ENCODE measurements at regions not wholly inside any gene's neighbourhood (a gene's known extent, or its start where the extent isn't known, plus 50 kb on each side); places are given as distances from the start of the nearest gene placed in this dataset.

- FAIRE-seq (no peak), DNase-seq (ENCODE audit: low read depth, low spot score) (no peak)
- Histone ChIP-seq H3K9me3 (replicated peaks; ENCODE audit: control insufficient read depth, insufficient read depth, low read length) (no peaks in the 10 kb centered on the region), H3K9ac (replicated peaks; ENCODE audit: extremely low read depth, insufficient read depth, low read length) (no peak overlapping the region), H3K4me2 (ENCODE audit: insufficient read depth, low read length) (no peak overlapping the region), H3K27me3 (ENCODE audit: control insufficient read depth in 2 of 2, insufficient read depth in 2 of 2, low read length in 2 of 2) (no peaks in the 10 kb centered on the region), H3K9me1 (replicated peaks; ENCODE audit: control insufficient read depth, extremely low read depth, insufficient read depth, low read length) (no peaks in the 10 kb centered on the region), H3K27ac (ENCODE audit: insufficient read depth, low read depth, low read length) (no peak overlapping the region), H3K36me3 (ENCODE audit: control insufficient read depth in 2 of 2, extremely low read depth in 1 of 2, insufficient read depth in 2 of 2, low read length in 2 of 2) (no peaks in the 10 kb centered on the region), H3K79me2 (ENCODE audit: control insufficient read depth, insufficient read depth, low read length) (no peaks in the 10 kb centered on the region), H4K20me1 (replicated peaks; ENCODE audit: control insufficient read depth, extremely low read depth, insufficient read depth, low read length) (no peaks in the 10 kb centered on the region), H3K4me1 (ENCODE audit: control insufficient read depth, extremely low read depth, insufficient read depth, low read length) (no peaks in the 10 kb centered on the region), H2AFZ (ENCODE audit: low read depth, low read length) (no peak overlapping the region), H3K4me3 (replicated peaks in 1 of 3; ENCODE audit: insufficient read depth in 1 of 3, low read depth in 1 of 3, low read length in 3 of 3) (no peak overlapping the region)
- BruUV-seq (replicated peaks), result no TSS peak
- POLR2A ChIA-PET, result no interaction called here
- CTCF ChIA-PET, result no interaction called here
- intact Hi-C loops (cut with micrococcal nuclease), result no loop called here
- TF ChIP-seq POLR2AphosphoS5 (IDR thresholded peaks at IDR 0.05; ENCODE audit: insufficient read depth, low read depth, low read length), result no peak
- no peak for TF ChIP-seq EZH2 (IDR thresholded peaks at IDR 0.05; ENCODE audit: borderline replicate concordance, low read depth, low read length, severe bottlenecking)
- TF ChIP-seq FOS (IDR thresholded peaks at IDR 0.05; ENCODE audit: borderline replicate concordance, insufficient read depth, low read length), result no peak
- no peak for TF ChIP-seq GATA2 (IDR thresholded peaks at IDR 0.05; ENCODE audit: insufficient read depth, insufficient read length, low read depth, low read length)
- TF ChIP-seq JUN (IDR thresholded peaks at IDR 0.05; ENCODE audit: borderline replicate concordance, insufficient read depth, insufficient read length, low read depth), result no peak
- TF ChIP-seq MAX (IDR thresholded peaks at IDR 0.05; ENCODE audit: insufficient read depth, insufficient read length), result no peak
- TF ChIP-seq CTCF (IDR thresholded peaks at IDR 0.05; ENCODE audit: extremely low read depth in 1 of 2, insufficient read depth in 1 of 2, low read depth in 1 of 2, low read length in 2 of 2), result no peak
- no peak for TF ChIP-seq POLR2A (IDR thresholded peaks at IDR 0.05; ENCODE audit: low read depth, low read length)
- TF ChIP-seq MYC (IDR thresholded peaks at IDR 0.05; ENCODE audit: low read depth, low read length), result no peak
- dilution Hi-C loops (cut with MboI; ENCODE audit: extremely low pct_ligation_motif_present, low sequenced_read_pairs), result no loop called here
Measured at GRCh38 chr2:67702937-67703336, 305.8 kb downstream of the ETAA1 start.
